Breast epithelium (tissue), 3 donors: ENCODE measurements at regions not wholly inside any gene's neighbourhood (a gene's known extent, or its start where the extent isn't known, plus 50 kb on each side); places are given as distances from the start of the nearest gene placed in this dataset.

Source experiments
- POLR2A ChIP-seq: fragments of 450-650 bp; IDR thresholded peaks from one replicate; pipeline ENCODE4 v1.6.1; 2016; ENCODE audit warnings: antibody characterized with exemption, mild to moderate bottlenecking, moderate library complexity
- TF ChIP-seq, protein P1 (sequence below), 3 donors: fragments of 450-650 bp; IDR thresholded peaks; one replicate each; pipeline ENCODE4 v1.5.1; 2016 to 2017; ENCODE audit warnings: antibody characterized with exemption in 3 of 3, mild to moderate bottlenecking in 3 of 3, moderate library complexity in 3 of 3

- no peak for TF ChIP-seq POLR2A
- TF ChIP-seq, protein P1, sequence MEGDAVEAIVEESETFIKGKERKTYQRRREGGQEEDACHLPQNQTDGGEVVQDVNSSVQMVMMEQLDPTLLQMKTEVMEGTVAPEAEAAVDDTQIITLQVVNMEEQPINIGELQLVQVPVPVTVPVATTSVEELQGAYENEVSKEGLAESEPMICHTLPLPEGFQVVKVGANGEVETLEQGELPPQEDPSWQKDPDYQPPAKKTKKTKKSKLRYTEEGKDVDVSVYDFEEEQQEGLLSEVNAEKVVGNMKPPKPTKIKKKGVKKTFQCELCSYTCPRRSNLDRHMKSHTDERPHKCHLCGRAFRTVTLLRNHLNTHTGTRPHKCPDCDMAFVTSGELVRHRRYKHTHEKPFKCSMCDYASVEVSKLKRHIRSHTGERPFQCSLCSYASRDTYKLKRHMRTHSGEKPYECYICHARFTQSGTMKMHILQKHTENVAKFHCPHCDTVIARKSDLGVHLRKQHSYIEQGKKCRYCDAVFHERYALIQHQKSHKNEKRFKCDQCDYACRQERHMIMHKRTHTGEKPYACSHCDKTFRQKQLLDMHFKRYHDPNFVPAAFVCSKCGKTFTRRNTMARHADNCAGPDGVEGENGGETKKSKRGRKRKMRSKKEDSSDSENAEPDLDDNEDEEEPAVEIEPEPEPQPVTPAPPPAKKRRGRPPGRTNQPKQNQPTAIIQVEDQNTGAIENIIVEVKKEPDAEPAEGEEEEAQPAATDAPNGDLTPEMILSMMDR (IDR thresholded peaks at IDR 0.05) = no peak
Observed at GRCh38 chr12:14068961-14069360, 87.6 kb upstream of the GRIN2B start.
